Fibroblast of lung (primary cell): ENCODE measurements at regions not wholly inside any gene's neighbourhood (a gene's known extent, or its start where the extent isn't known, plus 50 kb on each side); places are given as distances from the start of the nearest gene placed in this dataset.

Experiments
- EZH2 ChIP-seq: IDR thresholded peaks from 2 replicates; pipeline ENCODE4 v1.5.1; 2012; ENCODE audit warnings: low read length, control low read depth, mild to moderate bottlenecking; ENCODE audit errors: missing control alignments
- TF ChIP-seq, protein P1 (sequence below), 2 donors: IDR thresholded peaks in 1 of 2; conservative IDR thresholded peaks in 1 of 2; 1 replicate in 1 of 2; 2 replicates in 1 of 2; pipeline ENCODE4 v1.5.1; 2011 to 2012; ENCODE audit warnings: low read length in 2 of 2, control low read depth in 1 of 2, inconsistent platforms in 1 of 2, low read depth in 1 of 2, mild to moderate bottlenecking in 1 of 2

- TF ChIP-seq, protein P1, sequence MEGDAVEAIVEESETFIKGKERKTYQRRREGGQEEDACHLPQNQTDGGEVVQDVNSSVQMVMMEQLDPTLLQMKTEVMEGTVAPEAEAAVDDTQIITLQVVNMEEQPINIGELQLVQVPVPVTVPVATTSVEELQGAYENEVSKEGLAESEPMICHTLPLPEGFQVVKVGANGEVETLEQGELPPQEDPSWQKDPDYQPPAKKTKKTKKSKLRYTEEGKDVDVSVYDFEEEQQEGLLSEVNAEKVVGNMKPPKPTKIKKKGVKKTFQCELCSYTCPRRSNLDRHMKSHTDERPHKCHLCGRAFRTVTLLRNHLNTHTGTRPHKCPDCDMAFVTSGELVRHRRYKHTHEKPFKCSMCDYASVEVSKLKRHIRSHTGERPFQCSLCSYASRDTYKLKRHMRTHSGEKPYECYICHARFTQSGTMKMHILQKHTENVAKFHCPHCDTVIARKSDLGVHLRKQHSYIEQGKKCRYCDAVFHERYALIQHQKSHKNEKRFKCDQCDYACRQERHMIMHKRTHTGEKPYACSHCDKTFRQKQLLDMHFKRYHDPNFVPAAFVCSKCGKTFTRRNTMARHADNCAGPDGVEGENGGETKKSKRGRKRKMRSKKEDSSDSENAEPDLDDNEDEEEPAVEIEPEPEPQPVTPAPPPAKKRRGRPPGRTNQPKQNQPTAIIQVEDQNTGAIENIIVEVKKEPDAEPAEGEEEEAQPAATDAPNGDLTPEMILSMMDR (conservative IDR thresholded peaks at IDR 0.05 in 1 of 2, IDR thresholded peaks at IDR 0.05 in 1 of 2; ENCODE audit: low read depth in 1 of 2, low read length in 2 of 2): no peak
- no peak for TF ChIP-seq EZH2
Observed at GRCh38 chr13:107233541-107233940, 665.6 kb upstream of the ARGLU1 start.
